Endothelial cell (in vitro differentiated cells): ENCODE measurements at regions not wholly inside any gene's neighbourhood (a gene's known extent, or its start where the extent isn't known, plus 50 kb on each side); places are given as distances from the start of the nearest gene placed in this dataset.
A peak's percentile ranks its signal among the peaks of the same experiment; 100 is the strongest.

Experiments used
- DNase-seq: peaks from one replicate; pipeline ENCODE4 v3.0.0; 2021; ENCODE audit warnings: low spot score
- H3K27ac Mint-ChIP-seq: one replicate; pipeline ENCODE4 v1.8.0; 2021; ENCODE audit warnings: mixed read lengths, inconsistent platforms; ENCODE audit not compliant: unreplicated experiment
- H3K27me3 Mint-ChIP-seq: one replicate; pipeline ENCODE4 v1.8.0; 2021; ENCODE audit warnings: mild to moderate bottlenecking, moderate library complexity, mixed read lengths, inconsistent platforms; ENCODE audit not compliant: unreplicated experiment
- H3K36me3 Mint-ChIP-seq: one replicate; pipeline ENCODE4 v1.8.0; 2021; ENCODE audit warnings: mild to moderate bottlenecking, low read depth, mixed read lengths, inconsistent platforms; ENCODE audit not compliant: unreplicated experiment
- H3K4me1 Mint-ChIP-seq: one replicate; pipeline ENCODE4 v1.8.0; 2021; ENCODE audit warnings: mild to moderate bottlenecking, mixed read lengths, inconsistent platforms; ENCODE audit not compliant: unreplicated experiment
- H3K4me3 Mint-ChIP-seq: one replicate; pipeline ENCODE4 v1.8.0; 2021; ENCODE audit warnings: mild to moderate bottlenecking, mixed read lengths, inconsistent platforms; ENCODE audit not compliant: unreplicated experiment
- H3K9me3 Mint-ChIP-seq: one replicate; pipeline ENCODE4 v1.8.0; 2021; ENCODE audit warnings: mixed read lengths, inconsistent platforms; ENCODE audit not compliant: unreplicated experiment
- CTCF ChIP-seq: fragments of 200-600 bp; sonication (generic); IDR thresholded peaks from one replicate; pipeline ENCODE4 v1.5.0; 2021; ENCODE audit warnings: antibody characterized with exemption; ENCODE audit not compliant: unreplicated experiment

DNA sequence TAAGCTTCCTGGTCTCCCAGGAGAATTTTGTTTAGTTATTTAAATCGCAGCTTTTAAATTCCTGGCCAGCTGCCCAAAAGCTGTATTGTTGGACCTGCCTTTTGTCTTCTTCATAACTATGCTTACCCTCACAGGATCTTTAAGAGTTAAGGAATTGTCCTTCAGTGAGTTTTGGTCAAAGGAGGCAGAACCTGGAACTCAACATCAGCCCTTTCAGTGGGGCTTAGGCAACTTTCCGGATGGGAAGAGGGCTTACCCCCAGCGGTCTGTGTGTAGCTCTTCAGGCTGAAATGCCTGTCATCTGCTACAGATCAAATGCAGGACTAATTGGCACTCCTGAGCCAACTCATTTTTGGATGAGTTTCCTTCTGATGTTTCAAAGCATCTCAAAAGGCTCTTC is 402.6 kb downstream of the SIPA1L2 start:
- H3K36me3 Mint-ChIP-seq: no peaks in the 10 kb centered on the region
- no peaks in the 10 kb centered on the region for H3K9me3 Mint-ChIP-seq
- DNase-seq: no peak
- H3K4me3 Mint-ChIP-seq: no peak overlapping the region
- H3K27me3 Mint-ChIP-seq: peaks cover 3% of the 10 kb centered on the region
- TF ChIP-seq CTCF: no peak
- H3K27ac Mint-ChIP-seq: no peak overlapping the region
- peaks cover 16% of the 10 kb centered on the region for H3K4me1 Mint-ChIP-seq

- Mint-ChIP-seq H3K9me3 (no peaks in the 10 kb centered on the region), H3K27ac (no peak overlapping the region), H3K4me1 (peaks cover 16% of the 10 kb centered on the region), H3K27me3 (peaks cover 3% of the 10 kb centered on the region), H3K36me3 (no peaks in the 10 kb centered on the region), H3K4me3 (no peak overlapping the region)
- TF ChIP-seq CTCF: no peak
- peak; percentile 5 for DNase-seq
These were observed 403.7 kb downstream of the SIPA1L2 start for GRCh38 chr1:232226197-232226712.

DNA sequence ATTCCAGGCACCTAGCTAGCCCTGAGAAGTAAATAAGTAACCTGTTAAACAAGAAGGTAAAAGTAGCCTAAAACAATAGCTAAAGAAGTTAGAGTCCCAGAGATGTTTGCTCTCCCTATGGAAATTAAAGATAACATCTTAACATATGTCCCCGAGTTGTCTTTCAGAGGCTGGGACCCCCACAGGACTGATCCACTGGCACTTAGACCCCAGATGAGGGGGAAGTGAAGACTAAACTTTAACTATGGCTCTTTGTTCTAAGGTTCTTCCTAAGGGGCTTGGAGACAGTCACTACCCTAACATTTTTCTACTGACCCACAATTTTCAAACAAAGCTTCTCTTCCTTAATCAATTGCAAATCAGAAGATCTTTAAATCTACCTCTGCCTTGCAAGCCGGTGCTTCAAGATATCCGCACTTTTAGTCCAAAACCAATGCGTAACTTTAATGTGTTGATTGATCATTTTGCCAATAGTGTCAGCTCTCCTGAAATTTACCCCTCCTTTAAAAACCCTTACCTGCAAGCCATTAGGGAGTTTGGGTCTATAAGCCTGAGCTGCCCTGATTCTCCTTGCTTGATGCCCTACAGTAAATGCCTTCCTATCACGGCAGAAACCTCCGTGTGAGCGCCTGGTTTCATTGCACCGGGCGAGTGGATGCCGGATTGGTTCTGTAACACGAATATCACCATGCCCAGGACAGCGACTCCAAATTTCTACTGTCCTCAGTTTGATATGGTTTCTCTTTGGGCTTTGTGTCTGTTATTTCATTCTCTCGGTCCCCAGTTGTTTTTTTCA is 404.4 kb downstream of the SIPA1L2 start:
- no peak overlapping the region for H3K27ac Mint-ChIP-seq
- H3K9me3 Mint-ChIP-seq: no peaks in the 10 kb centered on the region
- H3K36me3 Mint-ChIP-seq: no peaks in the 10 kb centered on the region
- H3K4me1 Mint-ChIP-seq: peaks cover 16% of the 10 kb centered on the region
- no peak for TF ChIP-seq CTCF
- DNase-seq: no peak
- H3K27me3 Mint-ChIP-seq: peaks cover 3% of the 10 kb centered on the region
- no peak overlapping the region for H3K4me3 Mint-ChIP-seq

DNA sequence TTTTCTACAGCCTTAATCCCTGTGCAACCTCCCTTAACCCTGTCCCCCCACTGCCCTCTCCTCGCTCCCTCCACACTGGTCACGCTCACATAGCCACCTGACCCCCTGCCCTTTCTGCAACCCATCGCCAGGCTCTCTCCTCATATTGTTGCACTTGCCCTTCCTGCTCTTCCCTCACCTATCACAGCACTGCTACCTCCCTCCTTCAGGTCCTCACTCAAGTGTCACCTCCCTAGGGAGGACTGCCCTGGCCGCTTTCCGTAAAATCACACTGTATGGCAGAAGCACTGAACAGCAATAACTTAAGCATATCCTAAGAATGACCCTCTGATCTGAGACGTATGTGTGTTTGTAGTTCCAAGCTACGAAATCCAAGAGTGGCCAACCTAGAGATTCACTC is 406.0 kb downstream of the SIPA1L2 start:
- Mint-ChIP-seq H3K27me3 (peaks cover 3% of the 10 kb centered on the region), H3K36me3 (no peaks in the 10 kb centered on the region), H3K4me3 (no peak overlapping the region), H3K27ac (no peak overlapping the region), H3K9me3 (no peaks in the 10 kb centered on the region), H3K4me1 (peaks cover 16% of the 10 kb centered on the region)
- TF ChIP-seq CTCF: no peak
- no peak for DNase-seq

DNA sequence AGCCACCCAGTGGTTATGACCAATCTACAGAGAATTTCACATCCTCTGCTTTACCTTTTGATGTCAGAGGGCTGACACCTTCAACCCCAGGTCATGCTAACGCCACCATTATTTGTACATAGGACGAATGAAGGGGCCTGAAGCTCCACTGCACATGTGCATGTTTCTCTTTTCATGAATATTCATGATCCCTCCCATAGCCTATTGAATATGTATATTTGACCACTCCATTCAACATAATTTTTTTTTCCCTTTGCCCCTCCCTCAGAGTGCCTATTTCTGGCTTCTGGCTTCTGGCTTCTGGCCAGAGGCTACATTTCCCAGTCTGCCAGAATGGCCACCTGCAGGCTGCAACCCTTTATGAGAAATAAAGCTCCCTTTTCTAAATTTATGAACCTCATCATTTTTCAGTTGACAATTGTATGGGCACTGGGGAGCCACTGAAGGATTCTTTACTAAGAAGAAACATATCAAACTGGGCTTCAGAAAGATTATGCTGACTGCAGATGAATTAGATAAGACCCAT is 406.7 kb downstream of the SIPA1L2 start:
- Mint-ChIP-seq H3K27ac (no peak overlapping the region), H3K9me3 (no peaks in the 10 kb centered on the region), H3K27me3 (peaks cover 3% of the 10 kb centered on the region), H3K36me3 (no peaks in the 10 kb centered on the region), H3K4me3 (no peak overlapping the region), H3K4me1 (peaks cover 16% of the 10 kb centered on the region)
- no peak for DNase-seq
- TF ChIP-seq CTCF: no peak
